CD4-positive, alpha-beta T cell treated with Interleukin-1 beta for 1 hour (primary cell): ENCODE measurements at regions not wholly inside any gene's neighbourhood (a gene's known extent, or its start where the extent isn't known, plus 50 kb on each side); places are given as distances from the start of the nearest gene placed in this dataset.

Source experiments
- DNase-seq, 2 donors: peaks; one replicate each; pipeline ENCODE4 v3.0.0-alpha.2; 2020 to 2022

DNA sequence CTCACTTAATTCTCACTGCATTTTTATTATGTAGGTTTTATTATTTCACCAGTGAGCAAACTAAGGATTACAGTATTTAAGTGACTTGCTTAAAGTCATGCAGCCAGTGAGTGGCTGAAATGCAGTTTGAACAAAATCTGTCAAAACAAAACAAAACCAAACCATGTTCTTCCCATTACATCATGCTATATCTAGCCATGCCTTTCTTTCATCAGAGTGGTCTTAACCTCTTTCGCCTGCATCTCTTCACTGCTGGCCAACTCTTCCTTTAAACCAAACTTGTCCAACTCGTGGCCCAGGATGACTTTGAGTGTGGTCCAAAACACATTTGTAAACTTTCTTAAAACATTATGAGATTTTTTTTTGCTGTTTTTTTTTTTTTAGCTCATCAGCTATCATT, 223.2 kb downstream of the PCDH7 start:
- no peak for DNase-seq

DNA sequence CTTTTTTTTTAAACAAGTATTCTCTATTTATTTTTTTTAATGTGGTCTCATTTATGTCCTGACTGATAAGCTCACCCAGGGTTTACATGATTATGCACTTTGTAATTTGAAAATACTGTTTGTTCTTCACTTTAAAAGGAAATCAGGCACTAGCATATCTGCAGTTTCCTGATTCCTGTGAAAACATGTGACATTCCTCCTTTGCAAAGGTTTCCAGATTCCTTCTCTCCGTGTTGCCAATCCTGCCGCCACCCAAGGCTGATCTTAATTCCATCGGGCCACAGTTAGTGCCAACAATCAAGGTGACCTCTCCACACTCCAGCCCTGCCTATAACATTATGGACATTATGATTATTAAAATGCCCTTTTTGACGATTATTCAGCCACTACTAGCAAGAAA, 225.4 kb downstream of the PCDH7 start:
- DNase-seq = no peak

DNA sequence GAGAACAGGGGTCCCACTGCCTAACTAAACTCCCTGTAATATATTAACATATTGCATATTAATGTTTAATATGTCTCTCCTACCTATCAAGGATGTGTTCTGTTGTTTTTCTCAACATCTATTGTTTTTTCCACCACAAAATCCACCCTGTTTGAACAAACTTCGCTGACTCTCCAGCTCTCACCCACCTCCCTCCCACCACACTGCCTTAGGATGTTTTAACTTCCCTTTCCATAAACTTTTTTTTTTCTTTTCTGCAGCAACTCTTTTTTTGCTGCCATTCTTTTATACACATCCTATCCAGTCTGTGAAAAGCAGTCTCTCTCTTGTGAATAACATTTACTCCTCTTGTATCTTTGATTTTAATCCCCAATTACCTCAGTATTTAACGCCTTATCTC, 226.1 kb downstream of the PCDH7 start:
- DNase-seq = no peak

DNA sequence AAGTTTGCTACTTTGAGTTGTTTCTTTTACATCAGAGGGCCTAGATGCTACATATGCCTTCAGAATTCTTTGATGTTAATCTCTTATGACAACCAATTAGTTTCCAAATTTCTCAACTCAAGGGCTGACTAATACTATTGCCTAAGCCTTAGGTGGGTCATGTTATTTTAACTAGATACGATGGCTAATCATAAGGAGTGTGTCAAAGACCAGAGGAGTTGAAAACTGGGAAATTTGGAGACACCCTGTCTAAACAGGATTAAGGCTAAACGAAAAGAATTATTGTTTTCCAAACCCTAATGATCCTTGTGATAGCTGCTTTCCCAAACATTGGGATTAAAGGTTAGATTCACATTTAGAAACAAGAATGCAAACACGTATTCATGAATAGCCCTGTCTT, 228.5 kb downstream of the PCDH7 start:
- DNase-seq = no peak

DNA sequence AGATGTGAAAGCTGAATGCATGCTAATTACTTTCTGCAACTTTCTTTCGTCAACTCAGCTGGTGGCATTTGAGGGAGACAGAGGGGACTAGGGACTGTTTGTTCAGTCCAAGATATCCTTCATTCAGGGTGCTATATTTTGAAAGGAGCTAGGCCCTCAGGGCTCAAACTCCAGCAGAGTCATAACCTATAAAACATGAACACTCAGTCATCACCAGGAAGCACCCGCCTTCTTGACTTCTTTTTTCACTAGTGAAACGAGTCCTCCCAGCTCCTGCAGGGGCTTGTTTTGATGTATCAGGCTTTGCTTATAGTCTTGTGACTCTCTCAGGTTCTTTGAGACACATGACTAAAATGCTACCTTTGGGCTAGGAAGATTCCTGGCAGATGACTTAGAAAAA, 230.6 kb downstream of the PCDH7 start:
- no peak for DNase-seq

DNA sequence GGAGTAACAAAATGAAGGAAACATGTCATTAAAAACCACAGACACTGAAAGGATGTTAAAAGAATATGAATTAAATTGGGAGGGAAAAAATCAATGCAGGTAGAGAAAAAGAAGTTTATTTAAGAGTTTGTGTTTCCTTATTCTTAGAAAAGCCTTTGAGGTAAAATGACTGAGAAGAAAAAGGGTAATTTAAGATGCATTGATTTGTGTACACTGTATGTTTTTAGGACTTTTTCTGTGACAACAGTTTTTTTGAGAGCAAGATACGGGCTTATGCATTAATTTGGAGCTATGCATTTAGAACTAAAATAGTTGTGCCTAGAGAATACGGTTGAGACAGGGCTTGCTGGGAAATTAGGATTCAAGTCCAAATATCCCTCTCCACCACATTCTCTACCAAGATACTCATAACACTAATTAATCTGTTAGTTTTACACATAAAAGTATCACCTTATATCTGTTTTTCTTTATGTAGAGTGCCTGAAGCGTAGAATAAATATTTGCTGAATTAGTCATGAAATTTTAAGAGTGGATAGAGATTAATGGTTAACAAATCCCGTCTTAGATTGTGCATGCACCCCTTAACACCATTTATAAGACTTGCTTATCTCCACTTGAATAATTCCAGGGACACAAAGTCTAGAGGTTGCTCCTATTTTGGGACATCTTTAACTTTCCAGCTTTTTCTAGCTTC, 232.5 kb downstream of the PCDH7 start:
- DNase-seq = no peak

DNA sequence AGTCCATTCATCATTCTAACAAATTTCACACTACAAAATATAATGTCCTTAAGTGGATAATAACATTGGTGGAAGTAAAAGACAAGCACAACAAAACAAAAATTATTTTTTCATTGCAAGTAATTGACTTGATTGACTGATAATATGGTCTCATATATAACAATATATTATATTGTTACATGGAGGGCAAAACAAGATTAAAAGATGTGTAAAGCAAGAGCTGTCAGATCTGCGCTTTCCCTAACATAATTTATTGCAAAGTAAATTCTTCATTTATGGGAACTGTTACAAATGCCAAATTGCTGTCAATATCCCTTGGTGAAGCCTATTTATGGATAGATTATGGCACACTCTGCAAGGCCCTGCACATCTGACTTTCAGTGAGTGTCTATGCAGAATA, 233.6 kb downstream of the PCDH7 start:
- no peak for DNase-seq

DNA sequence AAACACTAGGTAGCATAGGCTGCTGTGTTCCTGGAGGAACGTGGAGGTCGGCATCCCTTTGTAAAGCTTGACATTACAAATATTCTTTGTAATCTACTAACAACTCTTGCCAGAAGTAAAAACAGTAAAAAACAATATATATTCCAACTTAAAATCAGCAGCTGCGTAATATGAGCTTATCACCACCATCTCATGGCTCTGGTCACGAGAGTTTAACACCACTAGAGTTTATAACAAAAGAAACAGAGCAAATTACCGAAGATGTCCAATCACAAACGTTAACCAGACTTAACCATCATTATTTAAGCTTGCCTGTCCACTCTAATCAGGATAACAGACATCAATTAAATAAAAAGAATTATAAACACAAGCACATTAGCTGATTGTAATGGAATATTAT, 236.7 kb downstream of the PCDH7 start:
- DNase-seq = no peak

DNA sequence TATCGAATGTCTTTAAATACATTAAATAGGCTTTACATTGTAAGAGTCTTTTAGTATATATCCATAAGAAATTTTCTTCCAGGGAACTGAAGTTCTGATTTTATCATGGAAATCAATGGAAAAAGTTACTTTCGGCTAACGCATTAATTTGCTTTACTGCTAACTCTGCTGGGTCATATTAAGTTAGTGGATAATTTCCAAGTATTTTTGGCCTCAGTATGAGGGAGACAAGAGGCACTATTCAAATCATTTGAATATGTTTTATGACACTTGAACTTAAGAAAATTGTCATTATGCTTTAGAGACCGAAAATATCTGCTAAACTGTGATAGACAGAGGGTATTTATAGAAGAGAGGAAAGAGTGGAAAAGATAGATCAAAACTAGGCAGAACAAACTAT, 237.5 kb downstream of the PCDH7 start:
- no peak for DNase-seq

DNA sequence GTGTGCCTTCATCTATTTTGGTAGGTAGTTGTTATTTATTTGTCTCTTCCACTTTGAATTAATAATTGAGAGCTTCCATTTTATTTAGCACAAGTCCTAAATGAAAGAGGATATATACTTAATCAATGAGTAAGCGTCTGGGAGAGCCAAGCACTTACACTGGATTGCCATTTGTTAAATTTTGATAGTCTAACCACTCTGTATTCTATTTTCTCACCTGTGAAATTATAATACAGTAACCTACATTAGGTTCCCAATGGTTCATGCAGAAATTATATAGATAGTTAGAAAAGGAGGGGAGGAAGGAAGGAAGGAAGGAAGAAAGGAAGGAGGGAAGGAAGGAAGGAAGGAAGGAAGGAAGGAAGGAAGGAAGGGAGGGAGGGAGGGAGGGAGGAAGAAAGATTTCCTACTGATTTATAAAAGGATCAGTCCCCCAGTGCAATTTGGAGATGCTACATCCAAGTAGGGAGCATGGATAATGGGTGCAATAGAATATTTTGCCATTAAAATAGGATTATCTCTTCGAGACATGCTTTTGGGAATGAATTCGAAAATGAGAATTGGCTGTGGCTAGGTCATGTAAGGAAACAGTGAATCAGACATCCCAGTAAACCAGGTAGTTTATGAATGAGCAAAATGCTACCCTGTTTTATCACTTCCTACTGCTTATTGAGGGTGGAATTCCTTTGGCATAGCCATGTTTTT, 239.8 kb downstream of the PCDH7 start:
- DNase-seq = no peak

DNA sequence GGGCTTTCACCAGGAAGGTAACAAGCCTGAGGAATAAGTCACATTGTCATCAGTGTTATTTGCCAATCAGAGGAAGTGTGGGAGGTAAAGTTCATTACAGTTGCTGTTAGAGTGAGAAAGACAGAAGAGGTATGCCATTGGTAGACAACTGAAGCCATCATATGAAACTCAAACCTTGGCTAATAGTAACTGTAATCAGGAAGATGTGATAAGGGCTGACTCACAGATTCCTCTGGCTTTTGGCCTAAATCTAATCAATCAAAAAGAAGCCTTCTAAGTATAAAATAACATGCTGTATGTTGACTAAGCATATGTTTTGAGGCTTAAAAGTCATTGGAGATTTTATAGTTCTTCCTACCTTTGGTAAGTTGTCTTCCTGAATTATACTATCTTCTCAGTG, 242.8 kb downstream of the PCDH7 start:
- no peak for DNase-seq

DNA sequence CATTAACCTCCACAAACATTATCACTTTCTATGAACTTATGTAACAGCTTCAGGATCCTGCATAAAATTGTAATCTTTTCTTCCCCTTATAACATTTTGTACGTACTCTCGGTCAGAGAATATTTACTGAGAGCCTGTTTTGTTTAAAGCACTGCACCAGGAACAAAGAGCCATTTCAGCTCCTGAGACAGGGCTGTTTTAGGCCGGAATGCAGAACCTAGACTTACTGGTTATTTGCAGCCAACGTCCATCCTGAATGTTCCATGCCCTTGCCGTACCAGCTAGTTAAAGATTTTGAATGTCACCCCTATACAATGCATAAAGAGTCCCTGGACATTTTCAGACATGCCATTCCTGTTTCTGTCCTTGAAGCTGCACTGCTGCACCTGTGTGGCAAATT, 248.8 kb downstream of the PCDH7 start:
- no peak for DNase-seq

DNA sequence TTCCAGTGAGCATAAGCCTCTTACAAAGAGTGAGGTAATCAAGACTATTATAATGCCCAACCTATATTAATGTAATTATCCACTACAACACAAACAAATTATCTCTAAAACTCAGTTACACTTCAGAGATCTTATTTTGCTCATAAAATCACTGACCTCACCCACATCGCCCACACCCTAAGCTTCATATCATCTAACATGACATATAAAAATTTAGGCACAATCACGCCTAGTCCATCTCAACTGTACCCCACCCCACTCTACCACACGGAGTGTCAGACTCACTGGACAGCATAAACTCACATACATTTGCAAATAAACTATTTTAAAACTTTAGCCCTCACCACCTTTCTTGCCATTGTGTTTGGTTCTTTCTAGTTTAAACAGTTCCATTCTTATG, 252.4 kb downstream of the PCDH7 start:
- DNase-seq = no peak

DNA sequence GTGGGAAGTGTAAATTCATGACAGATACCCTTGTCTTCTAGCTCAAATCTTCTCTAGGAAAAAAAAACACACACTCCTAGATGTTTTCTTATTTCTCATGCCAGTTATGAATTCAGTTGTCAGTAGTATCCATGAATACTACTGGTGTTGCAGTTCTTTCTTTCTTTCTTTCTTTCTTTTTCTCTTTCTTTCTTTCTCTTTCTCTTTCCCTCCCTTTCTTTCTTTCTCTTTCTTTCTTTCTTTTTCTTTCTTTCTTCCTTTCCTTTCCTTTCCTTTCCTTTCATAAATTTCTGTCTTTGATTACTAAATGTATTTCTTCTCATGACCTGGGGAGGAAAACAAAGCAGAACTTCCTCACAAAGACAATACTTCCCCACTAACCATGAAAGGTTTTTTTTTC, 253.8 kb downstream of the PCDH7 start:
- DNase-seq = no peak

DNA sequence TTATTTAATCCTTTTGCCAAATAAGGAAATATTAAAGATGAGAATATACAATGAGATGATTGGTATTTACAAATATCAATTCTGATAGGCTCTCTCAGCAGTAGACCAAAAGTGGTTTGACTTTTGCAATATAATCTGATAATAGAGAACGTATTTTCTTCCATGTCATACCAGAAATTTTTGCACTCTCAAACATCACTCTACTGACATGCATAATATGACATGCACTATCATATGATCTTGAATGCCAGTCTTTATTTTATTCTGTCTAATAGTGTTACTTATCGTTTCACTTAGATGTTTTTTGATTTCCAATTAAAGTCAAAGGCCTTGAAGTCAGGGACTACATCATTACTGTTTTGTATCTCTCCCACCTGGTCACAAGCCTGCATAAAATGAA, 259.2 kb downstream of the PCDH7 start:
- no peak for DNase-seq

DNA sequence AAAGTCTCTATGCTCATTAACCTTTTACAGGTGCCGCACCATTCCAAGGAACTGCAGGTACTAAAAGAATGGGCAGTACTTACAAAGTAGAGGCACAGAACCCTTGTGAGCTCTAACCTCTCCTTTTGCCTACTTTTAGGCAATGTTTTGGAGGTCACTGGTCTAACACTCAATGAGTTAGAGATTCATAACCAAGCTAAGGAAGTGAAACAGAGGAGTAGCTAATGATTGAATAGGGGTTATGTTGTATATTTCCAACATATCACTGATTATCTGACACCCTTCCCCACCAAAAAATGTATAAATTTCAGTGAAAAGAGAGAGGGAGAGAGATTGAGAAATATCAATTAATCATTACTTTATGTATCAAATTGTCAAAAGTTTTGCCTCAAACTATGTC, 269.3 kb downstream of the PCDH7 start:
- DNase-seq = no peak

DNA sequence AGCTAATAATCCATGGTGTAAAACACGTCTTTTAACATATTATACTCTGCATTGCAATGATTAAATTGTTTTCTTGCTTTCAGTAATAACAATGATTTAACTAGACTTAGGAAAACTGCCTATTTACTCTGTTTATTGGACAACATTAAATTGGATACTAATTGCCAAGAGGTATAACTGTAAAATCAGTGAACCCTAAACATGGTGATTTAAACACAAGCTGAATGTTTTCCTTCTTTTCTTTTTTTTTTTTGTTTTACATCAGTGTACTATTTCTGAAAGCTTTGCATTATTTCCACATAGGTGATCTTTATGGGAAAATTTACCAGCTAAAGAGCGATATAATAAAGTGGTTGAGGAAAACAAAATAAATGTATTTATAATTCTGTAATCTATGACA, 276.7 kb downstream of the PCDH7 start:
- DNase-seq = no peak

DNA sequence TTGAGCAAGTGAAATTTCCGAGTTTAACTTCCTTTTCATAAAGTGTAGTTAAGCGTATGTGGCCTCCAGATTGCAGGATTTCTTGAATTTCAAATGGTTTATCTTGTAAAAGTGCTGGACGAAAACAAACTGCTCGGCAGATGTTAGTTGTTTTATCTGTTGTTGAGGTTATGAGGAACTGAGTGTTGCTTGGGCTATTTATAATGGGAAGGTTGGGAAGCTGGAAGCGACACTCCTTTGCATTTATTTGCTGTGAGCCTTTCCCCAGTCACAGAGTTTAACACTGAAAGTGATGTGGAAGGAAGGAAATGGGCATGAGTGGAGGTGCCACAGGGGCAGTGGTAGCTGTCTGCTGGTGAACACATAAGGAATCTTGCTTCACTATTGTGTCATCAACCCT, 284.9 kb downstream of the PCDH7 start:
- no peak for DNase-seq

DNA sequence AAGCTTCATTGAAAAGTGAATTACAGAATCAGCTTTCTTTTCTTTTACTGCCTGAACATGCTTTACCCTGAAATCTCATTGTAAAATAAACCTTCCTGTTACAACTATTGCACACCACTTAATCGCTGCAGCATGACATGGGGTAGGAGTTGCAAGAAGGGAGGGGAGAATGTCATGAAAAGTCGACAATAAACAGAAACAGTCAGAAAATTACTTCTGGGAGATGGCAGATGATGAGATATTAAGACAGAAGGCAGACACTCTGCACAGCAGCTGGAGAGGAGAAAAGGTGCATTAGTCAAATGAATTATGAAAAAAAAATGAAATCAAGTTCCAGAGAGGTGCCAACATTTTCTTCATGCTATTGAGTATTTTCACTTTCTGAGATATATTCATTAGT, 287.7 kb downstream of the PCDH7 start:
- no peak for DNase-seq

DNA sequence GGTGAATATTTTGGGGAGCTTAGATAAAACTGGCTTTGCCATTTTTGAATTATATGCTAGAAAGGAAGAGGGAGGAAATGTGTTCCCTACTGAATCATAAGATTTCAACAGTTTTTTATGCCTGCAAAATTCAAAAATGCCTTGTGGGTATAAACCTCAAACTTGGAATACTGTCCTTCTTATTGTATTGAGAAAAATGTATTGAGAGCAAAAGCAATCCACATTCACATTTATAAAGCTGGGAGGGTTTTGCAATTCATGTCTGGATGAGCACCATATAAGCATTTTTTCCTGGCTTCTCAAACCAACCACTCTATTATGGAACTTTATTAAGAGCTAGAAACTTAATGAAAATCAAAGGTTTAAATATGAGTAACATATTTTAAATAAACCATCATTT, 289.8 kb downstream of the PCDH7 start:
- no peak for DNase-seq

DNA sequence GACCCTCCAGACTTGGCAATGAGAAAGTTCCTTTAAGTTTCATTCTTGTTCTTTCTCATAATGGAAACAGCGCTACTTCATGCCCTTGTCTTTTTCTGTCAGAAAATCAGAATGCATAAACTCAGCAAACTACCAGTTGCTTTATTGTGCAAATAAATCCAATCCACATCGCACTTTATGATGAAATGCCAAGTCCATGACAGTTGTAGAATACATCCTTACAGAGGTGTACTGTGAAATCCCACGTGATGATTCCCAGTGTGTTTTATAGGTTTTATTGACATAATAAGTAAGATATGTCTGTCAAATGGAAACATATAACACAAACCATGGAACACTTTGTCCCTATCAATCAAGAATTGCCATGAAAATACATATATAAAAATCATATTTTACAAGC, 295.0 kb downstream of the PCDH7 start:
- DNase-seq = no peak

DNA sequence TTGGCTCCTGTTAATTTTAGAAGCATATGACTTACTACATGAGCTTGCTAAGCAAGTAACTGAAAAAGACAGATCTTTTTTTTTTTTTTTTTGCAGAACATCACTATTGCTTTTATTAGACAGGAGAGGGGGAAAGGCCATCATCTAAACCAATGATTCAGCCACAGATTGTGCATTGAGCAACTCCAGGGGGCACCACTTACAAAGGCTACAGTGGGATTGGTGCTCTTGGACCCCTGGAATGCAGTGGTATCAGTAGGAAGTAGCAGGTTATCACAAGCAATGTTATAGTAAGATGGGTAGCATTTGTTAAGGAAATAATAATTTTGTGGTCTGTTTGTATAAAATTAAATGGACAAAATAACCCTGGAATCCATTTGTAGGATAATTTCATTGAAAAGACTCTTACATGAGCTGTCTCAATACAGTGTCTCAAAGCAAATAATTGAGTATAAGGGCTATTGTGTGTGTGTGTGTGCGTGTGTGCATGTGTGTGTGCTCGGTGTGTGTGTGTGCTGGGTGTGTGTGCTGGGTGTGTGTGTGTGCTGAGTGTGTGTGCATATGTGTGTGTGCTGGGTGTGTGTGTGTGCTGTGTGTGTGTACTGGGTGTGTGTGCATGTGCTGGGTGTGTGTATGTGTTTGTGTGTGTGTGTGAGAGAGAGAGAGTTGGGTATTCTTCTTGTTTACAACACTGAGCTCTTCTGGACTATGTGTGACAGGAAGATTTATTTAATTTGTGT, 296.3 kb downstream of the PCDH7 start:
- no peak for DNase-seq

DNA sequence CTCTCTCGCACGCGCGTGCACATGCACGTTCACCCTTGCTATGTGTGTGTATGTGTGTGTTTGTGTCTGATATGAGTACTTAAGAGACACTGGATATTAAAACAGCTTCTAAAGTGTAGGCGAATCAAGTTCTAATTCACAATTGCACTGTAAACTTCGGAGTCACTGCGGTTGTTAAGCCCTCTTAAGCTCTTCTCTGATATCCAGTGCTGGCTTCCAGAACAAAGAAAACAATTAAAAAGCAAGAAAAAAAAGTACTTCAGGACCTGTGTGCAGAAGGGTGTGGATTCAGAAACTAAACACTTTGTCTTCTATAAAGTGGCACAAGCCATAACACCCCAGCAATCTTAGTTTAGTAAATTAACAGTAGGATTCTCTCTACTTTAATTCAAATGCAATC, 300.2 kb downstream of the PCDH7 start:
- DNase-seq = no peak

DNA sequence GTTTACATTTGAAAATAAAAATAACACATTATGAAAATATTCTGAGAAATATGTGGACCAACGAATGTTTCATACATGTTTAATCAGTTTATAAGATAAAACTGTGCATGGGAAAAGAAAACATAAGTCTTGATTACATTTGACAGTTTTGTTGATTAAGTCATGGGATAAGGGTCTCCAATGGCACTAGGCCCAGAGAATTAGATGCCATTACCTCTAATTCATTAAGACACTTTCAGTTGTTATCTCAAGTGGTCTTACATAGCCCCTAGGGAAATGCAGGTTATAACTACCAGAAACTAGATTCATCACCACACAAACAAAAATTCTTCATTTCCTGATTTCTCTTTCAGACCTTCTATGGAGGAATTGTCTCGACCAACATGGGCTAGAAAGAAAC, 300.8 kb downstream of the PCDH7 start:
- no peak for DNase-seq
